Glutamatergic neuron (in vitro differentiated cells): ENCODE measurements at regions not wholly inside any gene's neighbourhood (a gene's known extent, or its start where the extent isn't known, plus 50 kb on each side); places are given as distances from the start of the nearest gene placed in this dataset.
"Not testable (repeated sequence)": the region's sequence is repeated elsewhere in the genome, so short reads cannot be mapped to it uniquely, and the experiment has no call there.

Source experiments
- DNase-seq: peaks from one replicate; pipeline ENCODE4 v3.0.0; 2022
- H3K27ac Mint-ChIP-seq: one replicate; pipeline ENCODE4 v1.8.0; 2020; ENCODE audit warnings: mild to moderate bottlenecking, mixed read lengths, inconsistent platforms; ENCODE audit not compliant: unreplicated experiment
- H3K27me3 Mint-ChIP-seq: one replicate; pipeline ENCODE4 v1.8.0; 2020; ENCODE audit warnings: mild to moderate bottlenecking, moderate library complexity, mixed read lengths, inconsistent platforms; ENCODE audit not compliant: unreplicated experiment
- H3K36me3 Mint-ChIP-seq: one replicate; pipeline ENCODE4 v1.8.0; 2020; ENCODE audit warnings: mild to moderate bottlenecking, mixed read lengths, inconsistent platforms; ENCODE audit not compliant: unreplicated experiment
- H3K4me1 Mint-ChIP-seq: one replicate; pipeline ENCODE4 v1.8.0; 2020; ENCODE audit warnings: mild to moderate bottlenecking, low read depth, mixed read lengths, inconsistent platforms; ENCODE audit not compliant: unreplicated experiment
- H3K4me3 Mint-ChIP-seq: one replicate; pipeline ENCODE4 v1.8.0; 2020; ENCODE audit warnings: mild to moderate bottlenecking, mixed read lengths, inconsistent platforms; ENCODE audit not compliant: unreplicated experiment
- H3K9me3 Mint-ChIP-seq: one replicate; pipeline ENCODE4 v1.8.0; 2020; ENCODE audit warnings: mild to moderate bottlenecking, moderate library complexity, mixed read lengths, inconsistent platforms; ENCODE audit not compliant: unreplicated experiment
- CTCF ChIP-seq: fragments of 200-600 bp; sonication (generic); IDR thresholded peaks from one replicate; pipeline ENCODE4 v1.5.0; 2021; ENCODE audit not compliant: partially characterized antibody, unreplicated experiment

GRCh38 chr4:100340512-100341485 lies 150.5 kb upstream of the DDIT4L start:
- no peak for DNase-seq
- Mint-ChIP-seq H3K36me3 (no peaks in the 10 kb centered on the region), H3K27ac (no peak overlapping the region), H3K4me3 (no peak overlapping the region), H3K4me1 (no peaks in the 10 kb centered on the region), H3K27me3 (peaks cover 3% of the 10 kb centered on the region), H3K9me3 (no peaks in the 10 kb centered on the region)
- TF ChIP-seq CTCF = no peak

DNA sequence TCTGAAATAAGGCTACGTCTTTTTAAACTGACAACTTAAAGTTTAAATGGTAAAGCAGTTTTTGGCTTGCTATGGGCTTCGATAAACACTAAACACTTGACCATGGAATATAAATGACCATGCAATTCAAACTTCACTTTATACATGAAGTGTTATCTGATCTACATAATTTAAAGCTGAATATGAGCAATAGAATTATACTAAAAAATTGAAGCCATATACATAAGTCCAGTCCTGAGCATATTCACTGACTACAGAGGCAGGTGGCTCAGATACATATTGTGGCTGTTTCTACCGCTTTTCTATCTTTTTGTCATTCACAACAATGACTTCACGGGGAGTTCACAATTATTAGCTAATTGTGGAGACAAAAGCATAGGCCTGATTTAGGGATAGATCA lies 149.6 kb upstream of the DDIT4L start:
- H3K36me3 Mint-ChIP-seq = no peaks in the 10 kb centered on the region

DNA sequence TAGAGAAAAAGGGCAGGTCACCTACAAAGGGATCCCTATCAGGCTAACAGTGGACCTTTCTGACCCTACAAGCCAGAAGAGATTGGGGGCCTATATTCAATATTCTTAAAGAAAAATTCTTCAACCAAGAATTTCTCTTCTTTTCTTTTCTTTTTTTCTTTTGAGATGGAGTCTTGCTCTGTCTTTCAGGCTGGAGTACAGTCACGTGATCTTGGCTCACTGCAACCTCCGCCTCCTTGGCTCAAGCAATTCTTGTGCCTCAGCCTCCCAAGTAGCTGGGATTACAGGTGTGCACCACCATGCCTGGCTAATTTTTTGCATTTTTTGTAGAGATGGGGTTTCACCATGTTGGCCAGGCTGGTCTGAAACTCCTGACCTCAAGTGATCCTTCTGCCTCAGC lies 143.2 kb upstream of the DDIT4L start:
- H3K27ac Mint-ChIP-seq, H3K9me3 Mint-ChIP-seq, DNase-seq, H3K27me3 Mint-ChIP-seq, H3K36me3 Mint-ChIP-seq, H3K4me1 Mint-ChIP-seq, H3K4me3 Mint-ChIP-seq: not testable (repeated sequence)

More for the DNA sequence above, 149.6 kb upstream of the DDIT4L start:
- no peak for TF ChIP-seq CTCF
- H3K4me1 Mint-ChIP-seq = no peaks in the 10 kb centered on the region
- no peak for DNase-seq
- no peak overlapping the region for H3K27ac Mint-ChIP-seq
- H3K9me3 Mint-ChIP-seq = no peaks in the 10 kb centered on the region
- H3K4me3 Mint-ChIP-seq = no peak overlapping the region
- peaks cover 3% of the 10 kb centered on the region for H3K27me3 Mint-ChIP-seq

DNA sequence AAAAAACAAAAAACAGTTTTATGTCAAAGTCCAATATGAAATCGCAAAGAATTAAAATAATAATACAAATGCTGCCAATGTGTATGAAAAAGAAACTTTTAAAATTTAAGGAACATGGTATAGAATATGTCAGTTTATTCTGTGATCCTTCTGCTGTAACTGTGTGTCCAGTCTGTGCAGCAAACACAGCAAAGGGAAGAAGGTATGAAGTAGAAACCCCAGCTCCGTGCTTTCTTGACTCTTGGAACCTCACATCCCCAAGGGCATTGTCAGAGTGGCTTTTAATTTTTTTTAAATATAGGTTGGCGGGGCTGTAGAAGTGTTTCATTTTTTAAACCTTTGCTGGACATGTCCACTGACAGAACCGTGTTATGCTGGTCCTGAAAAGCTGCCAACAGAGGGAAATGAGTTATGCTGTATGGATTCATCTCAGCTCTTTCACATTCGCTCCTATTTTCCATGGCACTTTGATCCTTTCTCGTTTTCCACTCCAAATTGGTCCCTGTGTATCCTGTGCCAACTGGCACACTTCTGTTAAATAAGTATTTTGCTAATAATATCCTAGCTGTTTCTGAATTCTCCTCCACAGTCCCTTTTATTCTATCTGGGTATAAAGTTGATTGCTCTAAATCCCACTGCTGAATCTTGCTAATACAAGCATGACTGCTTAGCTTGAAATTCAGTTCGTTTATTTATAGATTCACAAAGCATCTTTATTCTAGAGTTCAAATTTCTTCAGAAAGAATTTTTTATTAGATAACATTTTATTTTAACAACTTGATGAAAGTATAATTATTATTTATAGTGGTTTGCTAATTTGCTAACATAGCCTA lies 127.0 kb upstream of the DDIT4L start:
- Mint-ChIP-seq H3K4me1 (peaks cover 5% of the 10 kb centered on the region), H3K27ac (no peak overlapping the region), H3K4me3 (no peak overlapping the region), H3K36me3 (no peaks in the 10 kb centered on the region), H3K9me3 (no peaks in the 10 kb centered on the region), H3K27me3 (peaks cover 2% of the 10 kb centered on the region)
- DNase-seq = no peak
- no peak for TF ChIP-seq CTCF

GRCh38 chr4:100314057-100314456 lies 123.8 kb upstream of the DDIT4L start:
- Mint-ChIP-seq H3K27me3 (peaks cover 3% of the 10 kb centered on the region), H3K27ac (no peak overlapping the region), H3K36me3 (no peaks in the 10 kb centered on the region), H3K4me1 (peaks cover 5% of the 10 kb centered on the region), H3K4me3 (no peak overlapping the region), H3K9me3 (no peaks in the 10 kb centered on the region)
- TF ChIP-seq CTCF = no peak
- no peak for DNase-seq
